Natural killer cell (primary cell): ENCODE measurements at regions not wholly inside any gene's neighbourhood (a gene's known extent, or its start where the extent isn't known, plus 50 kb on each side); places are given as distances from the start of the nearest gene placed in this dataset.

ENCODE experiments used
- ATAC-seq, 3 donors: fragments of 150-1000 bp in 2 of 3; fragments of 200-7000 bp in 1 of 3; cut with Tn5 transposase; 1 replicate in 1 of 3; 2 replicates in 2 of 3; pipeline ENCODE4 v1.10.0; 2021; ENCODE audit warnings: mild to moderate bottlenecking in 2 of 3, moderate library complexity in 2 of 3
- DNase-seq, 2 donors: peaks; one replicate each; pipeline versions ENCODE4 v3.0.0 to v3.0.0-alpha.2; 2013 to 2021; ENCODE audit warnings: mixed read lengths in 1 of 2
- H3K27ac ChIP-seq: one replicate; pipeline ENCODE4 v1.5.1; 2013; ENCODE audit warnings: mild to moderate bottlenecking, low read length
- H3K27me3 ChIP-seq: one replicate; pipeline ENCODE4 v1.6.1; 2013; ENCODE audit warnings: low read length; ENCODE audit not compliant: control insufficient read depth, insufficient read depth
- H3K36me3 ChIP-seq: one replicate; pipeline ENCODE4 v1.6.1; 2013; ENCODE audit warnings: low read length; ENCODE audit not compliant: control insufficient read depth, insufficient read depth
- H3K4me1 ChIP-seq: one replicate; pipeline ENCODE4 v1.6.1; 2013; ENCODE audit warnings: low read length; ENCODE audit not compliant: control insufficient read depth, insufficient read depth
- H3K4me3 ChIP-seq: one replicate; pipeline ENCODE4 v1.5.1; 2013; ENCODE audit warnings: low read length
- H3K9me3 ChIP-seq: one replicate; pipeline ENCODE4 v1.6.1; 2013; ENCODE audit warnings: low read length; ENCODE audit not compliant: control insufficient read depth, insufficient read depth
- H3K27ac Mint-ChIP-seq, 2 donors: one replicate each; pipeline ENCODE4 v1.8.0; 2022; ENCODE audit warnings: mild to moderate bottlenecking in 2 of 2, mixed read lengths in 2 of 2, moderate library complexity in 1 of 2
- H3K27me3 Mint-ChIP-seq, 2 donors: one replicate each; pipeline ENCODE4 v1.8.0; 2022; ENCODE audit warnings: low read depth in 2 of 2, mixed read lengths in 2 of 2
- H3K36me3 Mint-ChIP-seq: one replicate; pipeline ENCODE4 v1.8.0; 2022; ENCODE audit warnings: mixed read lengths
- H3K4me1 Mint-ChIP-seq, 2 donors: one replicate each; pipeline ENCODE4 v1.8.0; 2022; ENCODE audit warnings: mixed read lengths in 2 of 2
- H3K4me3 Mint-ChIP-seq: one replicate; pipeline ENCODE4 v1.8.0; 2022; ENCODE audit warnings: mild to moderate bottlenecking, moderate library complexity, mixed read lengths
- H3K9me3 Mint-ChIP-seq, 2 donors: one replicate each; pipeline ENCODE4 v1.8.0; 2022; ENCODE audit warnings: mixed read lengths in 2 of 2
- CTCF ChIP-seq: fragments of 200-600 bp; IDR thresholded peaks from one replicate; pipeline ENCODE4 v1.8.0; 2022; ENCODE audit warnings: antibody characterized with exemption
- WGBS: methylation state at CpG from one replicate; pipeline ENCODE4 v1.1.7; 2013; ENCODE audit warnings: missing lambda C conversion rate; ENCODE audit not compliant: insufficient coverage; 5-methylcytosine and 5-hydroxymethylcytosine counted together
- intact Hi-C: fragments of 100-400 bp; cut with micrococcal nuclease; formaldehyde crosslinking; loops from one replicate; pipeline ENCODE4 v1.14.2; 2022

- Histone ChIP-seq H3K27me3 (no peaks in the 10 kb centered on the region), H3K36me3 (no peaks in the 10 kb centered on the region), H3K9me3 (no peaks in the 10 kb centered on the region), H3K27ac (no peak overlapping the region), H3K4me3 (no peak overlapping the region), H3K4me1 (no peaks in the 10 kb centered on the region)
- intact Hi-C loops, result no loop called here
- H3K36me3 Mint-ChIP-seq, result no peaks in the 10 kb centered on the region
- WGBS, result 46% methylated on average over 2 of the region's 3 CpGs
- H3K4me1 Mint-ChIP-seq, result no peaks in the 10 kb centered on the region
- H3K27me3 Mint-ChIP-seq, result peaks cover 6 to 14% of the 10 kb centered on the region in 2 donors
- no peak overlapping the region for H3K27ac Mint-ChIP-seq
- no peak overlapping the region for H3K4me3 Mint-ChIP-seq
- peaks cover 2% of the 10 kb centered on the region in 2 donors for H3K9me3 Mint-ChIP-seq
- ATAC-seq (no peak), DNase-seq (no peak)
- no peak for TF ChIP-seq CTCF
These were observed 101.5 kb upstream of the CCDC91 start for GRCh38 chr12:28088566-28089272.

- H3K9me3 Mint-ChIP-seq, result peaks cover 2 to 5% of the 10 kb centered on the region in 2 donors
- Histone ChIP-seq H3K36me3 (no peaks in the 10 kb centered on the region), H3K27me3 (peaks cover under 1% of the 10 kb centered on the region), H3K27ac (no peak overlapping the region), H3K4me1 (no peaks in the 10 kb centered on the region), H3K4me3 (no peak overlapping the region), H3K9me3 (no peaks in the 10 kb centered on the region)
- ATAC-seq, result no peak
- intact Hi-C loops, result no loop called here
- H3K27ac Mint-ChIP-seq, result no peak overlapping the region
- peaks cover 6 to 14% of the 10 kb centered on the region in 2 donors for H3K27me3 Mint-ChIP-seq
- no peak for TF ChIP-seq CTCF
- DNase-seq, result no peak
- no peaks in the 10 kb centered on the region for H3K4me1 Mint-ChIP-seq
- no peaks in the 10 kb centered on the region for H3K36me3 Mint-ChIP-seq
- WGBS, result 45% methylated on average over 2 of the region's 5 CpGs
- no peak overlapping the region for H3K4me3 Mint-ChIP-seq
These were observed 100.9 kb upstream of the CCDC91 start for GRCh38 chr12:28089338-28089737.

- Mint-ChIP-seq H3K4me1 (no peaks in the 10 kb centered on the region), H3K27me3 (peaks cover 6 to 9% of the 10 kb centered on the region in 2 donors), H3K4me3 (no peak overlapping the region), H3K27ac (no peak overlapping the region), H3K9me3 (peaks cover 0 to 3% of the 10 kb centered on the region in 2 donors), H3K36me3 (no peaks in the 10 kb centered on the region)
- Histone ChIP-seq H3K27ac (no peak overlapping the region), H3K36me3 (no peaks in the 10 kb centered on the region), H3K4me1 (no peaks in the 10 kb centered on the region), H3K27me3 (peaks cover 2% of the 10 kb centered on the region), H3K4me3 (no peak overlapping the region), H3K9me3 (no peaks in the 10 kb centered on the region)
- TF ChIP-seq CTCF, result no peak
- 96% methylated on average over 3 of the region's 3 CpGs for WGBS
- ATAC-seq (no peak), DNase-seq (no peak)
- intact Hi-C loops, result no loop called here
These were observed 99.4 kb upstream of the CCDC91 start for GRCh38 chr12:28090835-28091234.

GRCh38 chr12:28092396-28092795, 97.9 kb upstream of the CCDC91 start:
- no peaks in the 10 kb centered on the region for H3K4me1 Mint-ChIP-seq
- 91% methylated on average over 4 of the region's 4 CpGs for WGBS
- no peak for DNase-seq

More at GRCh38 chr12:28092396-28092795, 97.9 kb upstream of the CCDC91 start:
- intact Hi-C loops, result no loop called here
- Mint-ChIP-seq H3K4me3 (no peak overlapping the region), H3K27me3 (peaks cover 3 to 9% of the 10 kb centered on the region in 2 donors), H3K36me3 (no peaks in the 10 kb centered on the region), H3K27ac (no peak overlapping the region), H3K9me3 (peaks cover 0 to 3% of the 10 kb centered on the region in 2 donors)
- Histone ChIP-seq H3K9me3 (no peaks in the 10 kb centered on the region), H3K36me3 (no peaks in the 10 kb centered on the region), H3K4me3 (no peak overlapping the region), H3K27me3 (peaks cover 2% of the 10 kb centered on the region), H3K27ac (no peak overlapping the region), H3K4me1 (no peaks in the 10 kb centered on the region)
- ATAC-seq, result no peak
- no peak for TF ChIP-seq CTCF
